ENCODE measurements at regions not wholly inside any gene's neighbourhood (a gene's known extent, or its start where the extent isn't known, plus 50 kb on each side); places are given as distances from the start of the nearest gene placed in this dataset.

GRCh38 chr13:105436943-105437342, 1098.5 kb downstream of the EFNB2 start:
- no peaks in the 10 kb centered on the region for H3K36me3 ChIP-seq (ENCODE audit: insufficient read depth, low read length)
- H4K20me1 ChIP-seq (ENCODE audit: insufficient read depth, low read depth, low read length) = no peaks in the 10 kb centered on the region
- H3K79me2 ChIP-seq (ENCODE audit: low read length) = no peaks in the 10 kb centered on the region
- no peaks in the 10 kb centered on the region for H3K4me1 ChIP-seq (ENCODE audit: low read length)
- H3K27me3 ChIP-seq (ENCODE audit: low read length) = no peaks in the 10 kb centered on the region
- no peak overlapping the region for H2AFZ ChIP-seq (ENCODE audit: low read length)
- H3K4me3 ChIP-seq (ENCODE audit: low read length) = no peak overlapping the region
- peaks cover 22% of the 10 kb centered on the region for H3K9me3 ChIP-seq (ENCODE audit: low read length)
- H3K9ac ChIP-seq (ENCODE audit: low read length) = no peak overlapping the region
- H3K4me2 ChIP-seq (ENCODE audit: low read depth, low read length, poor library complexity, severe bottlenecking) = no peak overlapping the region
- H3K27ac ChIP-seq (ENCODE audit: low read length) = no peak overlapping the region
- DNase-seq = no peak
- no peaks in the 10 kb centered on the region for H3K9me2 ChIP-seq (replicated peaks; ENCODE audit: insufficient read depth, low read length)

- H3K9ac ChIP-seq (ENCODE audit: low read length) = no peak overlapping the region
- no peaks in the 10 kb centered on the region for H3K27me3 ChIP-seq (ENCODE audit: low read length)
- no peak overlapping the region for H3K27ac ChIP-seq (ENCODE audit: low read length)
- no peak overlapping the region for H3K4me3 ChIP-seq (ENCODE audit: low read length)
- no peak overlapping the region for H2AFZ ChIP-seq (ENCODE audit: low read length)
- no peaks in the 10 kb centered on the region for H3K9me2 ChIP-seq (replicated peaks; ENCODE audit: insufficient read depth, low read length)
- no peaks in the 10 kb centered on the region for H3K4me1 ChIP-seq (ENCODE audit: low read length)
- H3K79me2 ChIP-seq (ENCODE audit: low read length) = no peaks in the 10 kb centered on the region
- peaks cover 19% of the 10 kb centered on the region for H3K9me3 ChIP-seq (ENCODE audit: low read length)
- no peak overlapping the region for H3K4me2 ChIP-seq (ENCODE audit: low read depth, low read length, poor library complexity, severe bottlenecking)
- DNase-seq = no peak
- no peaks in the 10 kb centered on the region for H4K20me1 ChIP-seq (ENCODE audit: insufficient read depth, low read depth, low read length)
- H3K36me3 ChIP-seq (ENCODE audit: insufficient read depth, low read length) = no peaks in the 10 kb centered on the region
Measured at GRCh38 chr13:105432438-105432837, 1103.0 kb downstream of the EFNB2 start.

DNA sequence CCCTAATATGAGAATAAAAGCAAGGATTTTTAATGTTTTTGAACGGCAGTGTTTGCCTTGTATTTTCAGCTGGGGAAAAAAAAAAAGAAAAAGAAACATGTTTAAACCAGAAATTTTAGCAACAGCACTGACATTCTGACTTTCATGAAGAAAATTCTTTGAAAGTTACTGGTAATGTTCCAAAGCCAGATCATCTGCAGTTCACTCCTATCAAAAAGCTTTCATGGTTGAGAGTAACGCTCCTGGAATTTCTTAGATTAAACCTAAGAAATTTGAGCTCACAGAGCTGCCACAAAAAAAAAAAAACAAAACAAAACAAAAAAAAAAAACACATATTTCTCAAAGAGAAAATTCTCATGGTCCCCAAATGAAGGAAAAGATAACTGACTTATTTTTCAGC, 1106.7 kb downstream of the EFNB2 start:
- no peaks in the 10 kb centered on the region for H3K36me3 ChIP-seq (ENCODE audit: insufficient read depth, low read length)
- no peaks in the 10 kb centered on the region for H3K79me2 ChIP-seq (ENCODE audit: low read length)
- no peaks in the 10 kb centered on the region for H3K9me2 ChIP-seq (replicated peaks; ENCODE audit: insufficient read depth, low read length)
- H3K9ac ChIP-seq (ENCODE audit: low read length) = no peak overlapping the region
- H3K4me2 ChIP-seq (ENCODE audit: low read depth, low read length, poor library complexity, severe bottlenecking) = no peak overlapping the region
- no peak overlapping the region for H3K27ac ChIP-seq (ENCODE audit: low read length)
- H3K4me1 ChIP-seq (ENCODE audit: low read length) = no peaks in the 10 kb centered on the region
- no peak overlapping the region for H3K4me3 ChIP-seq (ENCODE audit: low read length)
- no peak overlapping the region for H2AFZ ChIP-seq (ENCODE audit: low read length)
- peaks cover 9% of the 10 kb centered on the region; the same call in 1 of the 2 replicates for H3K9me3 ChIP-seq (ENCODE audit: low read length)
- H4K20me1 ChIP-seq (ENCODE audit: insufficient read depth, low read depth, low read length) = no peaks in the 10 kb centered on the region
- H3K27me3 ChIP-seq (ENCODE audit: low read length) = no peaks in the 10 kb centered on the region
- DNase-seq = no peak

- H3K36me3 ChIP-seq (ENCODE audit: insufficient read depth, low read length) = no peaks in the 10 kb centered on the region
- H3K4me2 ChIP-seq (ENCODE audit: low read depth, low read length, poor library complexity, severe bottlenecking) = no peak overlapping the region
- H3K27me3 ChIP-seq (ENCODE audit: low read length) = no peaks in the 10 kb centered on the region
- H2AFZ ChIP-seq (ENCODE audit: low read length) = no peak overlapping the region
- DNase-seq = no peak
- no peaks in the 10 kb centered on the region for H3K9me2 ChIP-seq (replicated peaks; ENCODE audit: insufficient read depth, low read length)
- H3K4me1 ChIP-seq (ENCODE audit: low read length) = no peaks in the 10 kb centered on the region
- no peaks in the 10 kb centered on the region for H3K79me2 ChIP-seq (ENCODE audit: low read length)
- no peak overlapping the region for H3K4me3 ChIP-seq (ENCODE audit: low read length)
- H3K27ac ChIP-seq (ENCODE audit: low read length) = no peak overlapping the region
- peaks cover 13% of the 10 kb centered on the region; the same call in 1 of the 2 replicates for H3K9me3 ChIP-seq (ENCODE audit: low read length)
- H3K9ac ChIP-seq (ENCODE audit: low read length) = no peak overlapping the region
- H4K20me1 ChIP-seq (ENCODE audit: insufficient read depth, low read depth, low read length) = no peaks in the 10 kb centered on the region
Measured at GRCh38 chr13:105426441-105426840, 1109.0 kb downstream of the EFNB2 start.

GRCh38 chr13:105414639-105415038, 1120.8 kb downstream of the EFNB2 start:
- H2AFZ ChIP-seq (ENCODE audit: low read length) = no peak overlapping the region
- H3K4me3 ChIP-seq (ENCODE audit: low read length) = no peak overlapping the region
- H3K9me2 ChIP-seq (replicated peaks; ENCODE audit: insufficient read depth, low read length) = no peaks in the 10 kb centered on the region
- no peak overlapping the region for H3K27ac ChIP-seq (ENCODE audit: low read length)
- H3K27me3 ChIP-seq (ENCODE audit: low read length) = no peaks in the 10 kb centered on the region
- H4K20me1 ChIP-seq (ENCODE audit: insufficient read depth, low read depth, low read length) = no peaks in the 10 kb centered on the region
- no peaks in the 10 kb centered on the region for H3K79me2 ChIP-seq (ENCODE audit: low read length)
- no peak overlapping the region for H3K4me2 ChIP-seq (ENCODE audit: low read depth, low read length, poor library complexity, severe bottlenecking)
- H3K36me3 ChIP-seq (ENCODE audit: insufficient read depth, low read length) = no peaks in the 10 kb centered on the region
- H3K9me3 ChIP-seq (ENCODE audit: low read length) = peaks cover 16% of the 10 kb centered on the region
- no peak overlapping the region for H3K9ac ChIP-seq (ENCODE audit: low read length)
- no peak for DNase-seq
- no peaks in the 10 kb centered on the region for H3K4me1 ChIP-seq (ENCODE audit: low read length)

- no peaks in the 10 kb centered on the region for H3K9me2 ChIP-seq (replicated peaks; ENCODE audit: insufficient read depth, low read length)
- H3K4me1 ChIP-seq (ENCODE audit: low read length) = no peaks in the 10 kb centered on the region
- H3K27ac ChIP-seq (ENCODE audit: low read length) = no peak overlapping the region
- no peak overlapping the region for H2AFZ ChIP-seq (ENCODE audit: low read length)
- DNase-seq = no peak
- no peak overlapping the region for H3K4me3 ChIP-seq (ENCODE audit: low read length)
- H3K9ac ChIP-seq (ENCODE audit: low read length) = no peak overlapping the region
- no peaks in the 10 kb centered on the region for H3K79me2 ChIP-seq (ENCODE audit: low read length)
- peaks cover 22% of the 10 kb centered on the region for H3K9me3 ChIP-seq (ENCODE audit: low read length)
- H3K36me3 ChIP-seq (ENCODE audit: insufficient read depth, low read length) = no peaks in the 10 kb centered on the region
- no peak overlapping the region for H3K4me2 ChIP-seq (ENCODE audit: low read depth, low read length, poor library complexity, severe bottlenecking)
- no peaks in the 10 kb centered on the region for H3K27me3 ChIP-seq (ENCODE audit: low read length)
- no peaks in the 10 kb centered on the region for H4K20me1 ChIP-seq (ENCODE audit: insufficient read depth, low read depth, low read length)
Measured at GRCh38 chr13:105412171-105412570, 1123.3 kb downstream of the EFNB2 start.

DNA sequence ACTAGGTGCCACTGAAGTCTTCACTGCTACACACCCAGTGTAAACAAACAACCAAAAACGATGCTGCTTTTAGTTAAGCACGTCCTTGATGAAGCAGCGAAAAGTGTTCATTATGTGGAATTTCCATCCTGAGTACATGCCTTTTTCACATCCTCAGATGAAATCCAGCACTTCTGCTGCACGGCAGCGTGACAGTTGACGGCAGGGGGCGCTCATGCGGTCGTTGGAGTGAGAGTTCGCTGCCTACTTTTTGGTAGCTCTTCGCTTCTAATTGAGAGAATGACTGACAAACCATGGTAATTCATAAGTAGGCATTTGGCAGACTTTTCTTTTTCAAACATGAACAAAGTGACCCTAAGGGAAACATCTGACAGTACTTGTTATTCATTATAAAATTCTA, 1124.9 kb downstream of the EFNB2 start:
- peak; percentile 56 for DNase-seq
- H3K4me3 ChIP-seq (ENCODE audit: low read length) = no peak overlapping the region
- no peaks in the 10 kb centered on the region for H3K36me3 ChIP-seq (ENCODE audit: insufficient read depth, low read length)
- H3K79me2 ChIP-seq (ENCODE audit: low read length) = no peaks in the 10 kb centered on the region
- H3K4me2 ChIP-seq (ENCODE audit: low read depth, low read length, poor library complexity, severe bottlenecking) = no peak overlapping the region
- H3K27ac ChIP-seq (ENCODE audit: low read length) = no peak overlapping the region
- no peaks in the 10 kb centered on the region for H3K4me1 ChIP-seq (ENCODE audit: low read length)
- H3K27me3 ChIP-seq (ENCODE audit: low read length) = no peaks in the 10 kb centered on the region
- no peak overlapping the region for H3K9ac ChIP-seq (ENCODE audit: low read length)
- H4K20me1 ChIP-seq (ENCODE audit: insufficient read depth, low read depth, low read length) = no peaks in the 10 kb centered on the region
- peaks cover 18% of the 10 kb centered on the region; the same call in 1 of the 2 replicates for H3K9me3 ChIP-seq (ENCODE audit: low read length)
- no peak overlapping the region for H2AFZ ChIP-seq (ENCODE audit: low read length)
- no peaks in the 10 kb centered on the region for H3K9me2 ChIP-seq (replicated peaks; ENCODE audit: insufficient read depth, low read length)

- Histone ChIP-seq H3K27ac (ENCODE audit: low read length) (no peak overlapping the region), H3K4me3 (ENCODE audit: low read length) (no peak overlapping the region), H3K9me2 (replicated peaks; ENCODE audit: insufficient read depth, low read length) (no peaks in the 10 kb centered on the region), H3K27me3 (ENCODE audit: low read length) (no peaks in the 10 kb centered on the region), H3K4me2 (ENCODE audit: low read depth, low read length, poor library complexity, severe bottlenecking) (no peak overlapping the region), H3K79me2 (ENCODE audit: low read length) (no peaks in the 10 kb centered on the region), H3K9ac (ENCODE audit: low read length) (no peak overlapping the region), H2AFZ (ENCODE audit: low read length) (no peak overlapping the region; the same call in 1 of the 2 replicates), H3K4me1 (ENCODE audit: low read length) (no peaks in the 10 kb centered on the region), H3K36me3 (ENCODE audit: insufficient read depth, low read length) (no peaks in the 10 kb centered on the region), H4K20me1 (ENCODE audit: insufficient read depth, low read depth, low read length) (no peaks in the 10 kb centered on the region), H3K9me3 (ENCODE audit: low read length) (peaks cover 29% of the 10 kb centered on the region)
- no peak for DNase-seq
Measured at GRCh38 chr13:105406551-105406950, 1128.9 kb downstream of the EFNB2 start.

DNA sequence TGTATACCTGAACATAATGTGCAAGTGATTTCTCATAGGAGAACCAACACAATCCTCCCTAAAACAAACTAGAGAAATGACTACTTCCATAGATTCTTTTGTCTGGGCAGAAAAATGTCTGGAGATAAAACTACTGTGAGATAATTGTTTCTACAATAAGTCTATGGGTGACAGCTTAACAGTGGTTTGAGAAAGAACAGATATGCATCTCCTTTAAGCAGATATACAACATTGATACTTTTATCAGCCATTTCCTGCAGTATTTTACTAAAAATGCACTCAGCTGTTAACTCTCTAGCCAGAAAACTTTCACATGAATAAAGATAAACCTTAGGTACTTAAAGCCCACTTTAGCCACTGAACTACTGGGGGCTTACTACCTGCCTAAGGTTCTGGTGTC, 1132.4 kb downstream of the EFNB2 start:
- no peaks in the 10 kb centered on the region for H3K4me1 ChIP-seq (ENCODE audit: low read length)
- no peak overlapping the region for H3K9ac ChIP-seq (ENCODE audit: low read length)
- H3K4me2 ChIP-seq (ENCODE audit: low read depth, low read length, poor library complexity, severe bottlenecking) = no peak overlapping the region
- no peaks in the 10 kb centered on the region for H3K9me2 ChIP-seq (replicated peaks; ENCODE audit: insufficient read depth, low read length)
- no peaks in the 10 kb centered on the region for H3K27me3 ChIP-seq (ENCODE audit: low read length)
- H3K27ac ChIP-seq (ENCODE audit: low read length) = no peak overlapping the region
- H2AFZ ChIP-seq (ENCODE audit: low read length) = no peak overlapping the region
- no peak overlapping the region for H3K4me3 ChIP-seq (ENCODE audit: low read length)
- H4K20me1 ChIP-seq (ENCODE audit: insufficient read depth, low read depth, low read length) = no peaks in the 10 kb centered on the region
- H3K9me3 ChIP-seq (ENCODE audit: low read length) = peaks cover 24% of the 10 kb centered on the region
- H3K36me3 ChIP-seq (ENCODE audit: insufficient read depth, low read length) = no peaks in the 10 kb centered on the region
- no peak for DNase-seq
- H3K79me2 ChIP-seq (ENCODE audit: low read length) = no peaks in the 10 kb centered on the region
